Mucosa of gallbladder (tissue), 1 donor: ENCODE measurements at regions not wholly inside any gene's neighbourhood (a gene's known extent, or its start where the extent isn't known, plus 50 kb on each side); places are given as distances from the start of the nearest gene placed in this dataset.

ENCODE experiments used
- DNase-seq: peaks from one replicate; pipeline ENCODE4 v3.0.0-alpha.2; 2020; ENCODE audit warnings: low spot score
- donor health status: DM: no; HTN: no; CAD: no.

DNA sequence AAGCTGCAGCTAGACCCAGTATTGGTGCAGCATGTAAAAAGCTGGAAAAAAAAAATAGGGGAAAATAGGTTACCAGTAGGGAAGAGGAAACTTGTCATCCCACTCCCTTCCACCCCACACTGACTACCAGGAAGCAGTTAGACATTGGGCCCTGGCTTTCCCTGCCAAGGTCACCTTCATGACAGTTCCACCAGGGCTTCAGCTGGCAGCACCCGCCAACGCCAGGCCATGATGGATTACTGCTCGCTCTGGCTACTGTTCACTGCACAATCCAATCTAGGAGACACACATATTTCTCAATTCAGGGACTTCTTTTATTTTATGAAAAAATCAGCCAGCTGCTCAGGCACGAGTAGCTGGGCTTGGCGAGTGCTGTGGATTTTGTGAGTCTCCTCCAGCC, 127.7 kb downstream of the DMRTA2 start:
- DNase-seq, result no peak

DNA sequence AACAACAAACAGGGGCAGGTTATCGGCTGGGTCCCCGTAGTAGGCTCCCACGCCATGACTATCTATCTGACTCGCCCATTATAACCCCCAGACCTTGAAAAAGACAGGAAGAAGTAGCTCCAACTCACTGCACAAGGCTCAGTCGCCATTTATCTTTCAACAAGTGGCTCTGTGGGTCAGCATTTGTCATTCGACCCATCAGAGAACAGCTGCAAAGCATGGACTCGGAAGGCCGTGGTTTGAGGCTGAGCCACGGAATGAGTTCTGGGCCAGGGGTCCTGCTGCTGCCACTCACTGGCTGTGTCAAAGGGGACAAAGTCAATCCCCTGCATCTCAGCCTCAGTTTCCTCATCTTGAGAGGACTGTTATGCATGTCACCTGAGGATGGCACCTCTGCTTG, 131.0 kb downstream of the DMRTA2 start:
- no peak for DNase-seq

- DNase-seq, result no peak
Observed at GRCh38 chr1:50289495-50289894, 133.7 kb downstream of the DMRTA2 start.

- no peak for DNase-seq
Observed at GRCh38 chr1:50285994-50286393, 137.2 kb downstream of the DMRTA2 start.

DNA sequence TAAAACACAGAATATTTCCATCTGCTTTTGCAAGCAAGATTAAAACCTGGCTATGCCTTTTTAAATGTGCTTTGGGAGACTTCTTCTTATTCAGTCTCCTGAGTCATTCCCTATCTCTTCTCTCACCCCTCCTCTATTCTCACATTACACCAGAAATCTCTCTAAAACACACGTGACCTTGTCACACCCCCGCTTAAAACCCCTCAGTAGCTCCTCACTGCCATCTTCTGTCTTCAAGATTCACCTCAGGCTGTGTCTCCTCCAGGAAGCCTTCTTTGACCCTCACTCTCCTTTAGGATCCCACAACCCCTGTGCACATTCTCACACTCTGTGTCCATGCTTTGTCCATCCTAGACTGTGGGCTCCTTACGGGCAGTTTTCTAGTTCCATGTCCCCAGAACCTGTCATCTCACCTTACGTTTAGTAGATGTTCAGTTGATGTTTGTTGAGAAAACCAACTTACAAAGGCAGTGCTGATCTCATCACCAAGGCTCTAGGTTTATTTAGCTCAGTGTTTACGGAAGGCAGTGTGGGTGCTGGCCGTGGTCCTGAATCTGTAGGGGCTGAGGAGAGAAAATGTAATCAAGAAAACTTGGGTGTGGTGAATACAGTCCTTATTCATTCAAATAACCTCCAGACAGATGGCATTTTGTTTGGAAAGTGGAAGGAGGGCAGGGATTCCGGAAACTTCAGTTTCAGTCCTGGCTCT, 143.5 kb downstream of the DMRTA2 start:
- no peak for DNase-seq

- DNase-seq, result no peak
Observed at GRCh38 chr1:50278961-50279360, 144.3 kb downstream of the DMRTA2 start.

- no peak for DNase-seq
Observed at GRCh38 chr1:50278410-50278809, 144.8 kb downstream of the DMRTA2 start.

DNA sequence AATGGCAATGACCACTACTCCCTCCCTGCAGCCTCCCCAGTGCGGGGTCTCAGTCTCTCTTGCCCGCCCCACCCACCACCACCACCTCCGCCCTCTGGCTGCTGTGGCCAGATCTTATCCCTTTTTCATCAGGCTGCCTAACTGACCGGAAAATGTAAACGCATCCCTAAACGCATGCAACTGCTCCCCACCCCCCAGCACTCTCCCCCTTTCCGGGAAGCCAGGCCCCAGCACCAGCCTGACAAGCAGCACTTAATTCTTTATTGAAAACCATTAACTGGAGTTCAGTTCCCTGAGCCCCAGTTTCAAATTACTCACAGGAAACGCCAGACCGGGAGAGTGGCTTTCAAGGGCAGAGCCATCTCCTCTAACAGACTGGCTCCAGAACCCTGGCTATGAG, 147.7 kb downstream of the DMRTA2 start:
- DNase-seq, result no peak

- no peak for DNase-seq
Observed at GRCh38 chr1:50272912-50273311, 150.3 kb downstream of the DMRTA2 start.

DNA sequence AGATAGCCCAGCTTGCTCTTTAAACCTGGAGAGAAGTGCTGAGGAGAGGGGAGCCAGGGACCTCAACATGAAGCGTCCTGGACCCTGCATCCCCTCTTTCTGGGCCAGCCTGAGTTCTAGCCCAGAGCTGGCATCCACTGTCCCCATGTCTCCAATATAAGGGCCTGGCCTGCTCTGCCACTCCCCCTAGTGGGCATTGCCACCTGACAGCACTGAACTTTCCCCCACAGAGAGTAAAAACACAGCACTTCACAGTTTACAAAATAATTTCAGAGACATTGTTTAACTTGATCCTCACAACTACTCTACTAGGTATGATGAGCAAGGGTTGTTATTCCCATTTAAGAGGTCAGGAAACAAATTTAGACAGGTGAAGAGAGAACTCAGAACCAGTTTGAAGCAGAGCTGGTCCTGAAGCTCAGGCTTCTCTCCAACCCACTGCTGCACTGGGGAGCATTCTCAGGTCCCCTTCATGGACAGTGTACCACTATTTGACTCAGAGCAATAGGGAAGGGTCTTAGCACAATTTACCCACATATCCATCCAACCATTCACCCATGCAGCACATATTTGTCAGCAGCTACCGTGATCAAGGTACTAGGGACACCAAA, 151.2 kb downstream of the DMRTA2 start:
- peak; percentile 16 for DNase-seq

- no peak for DNase-seq
Observed at GRCh38 chr1:50271337-50271736, 151.9 kb downstream of the DMRTA2 start.

DNA sequence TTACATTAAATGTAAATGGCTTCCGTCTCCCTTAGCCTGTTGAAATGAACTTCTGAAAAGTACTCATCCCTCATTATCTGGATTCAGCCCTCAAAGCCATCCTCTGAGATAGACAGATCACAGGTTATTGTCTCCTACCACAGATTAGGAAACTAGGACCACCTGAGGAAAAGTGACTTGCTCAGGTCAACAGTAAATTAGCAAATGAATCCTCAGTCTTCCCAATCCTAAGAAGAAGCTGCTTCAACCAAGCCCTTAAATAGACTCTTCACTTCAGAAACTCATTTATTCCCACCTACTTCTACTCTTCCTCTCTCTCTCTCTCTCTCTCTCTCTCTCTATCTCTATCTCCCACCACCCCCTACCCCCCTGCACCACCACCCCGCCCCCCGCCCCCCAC, 152.3 kb downstream of the DMRTA2 start:
- DNase-seq, result no peak

- peak; percentile 14 for DNase-seq
Observed at GRCh38 chr1:50268049-50268448, 155.2 kb downstream of the DMRTA2 start.

DNA sequence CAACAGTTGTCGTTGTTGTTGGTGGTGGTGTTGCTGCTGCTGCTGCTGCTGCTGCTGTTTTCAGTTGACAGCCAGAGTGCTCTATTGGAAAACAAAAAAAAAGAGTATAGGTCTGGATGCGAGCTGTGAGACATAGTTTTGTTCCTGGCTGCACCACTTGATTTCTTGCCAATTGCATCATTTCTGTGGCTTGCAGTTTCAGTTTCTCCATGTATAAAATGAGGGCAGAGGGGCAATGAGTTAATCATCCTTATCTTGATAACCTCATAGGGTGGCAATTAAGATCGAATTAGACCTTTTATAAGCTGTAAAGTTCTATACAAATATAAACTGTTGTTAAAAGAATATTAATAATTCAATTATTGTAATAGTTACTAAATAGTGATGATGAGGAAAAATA, 156.7 kb downstream of the DMRTA2 start:
- DNase-seq, result no peak

- no peak for DNase-seq
Observed at GRCh38 chr1:50265790-50266314, 157.1 kb downstream of the ELAVL4 start.

DNA sequence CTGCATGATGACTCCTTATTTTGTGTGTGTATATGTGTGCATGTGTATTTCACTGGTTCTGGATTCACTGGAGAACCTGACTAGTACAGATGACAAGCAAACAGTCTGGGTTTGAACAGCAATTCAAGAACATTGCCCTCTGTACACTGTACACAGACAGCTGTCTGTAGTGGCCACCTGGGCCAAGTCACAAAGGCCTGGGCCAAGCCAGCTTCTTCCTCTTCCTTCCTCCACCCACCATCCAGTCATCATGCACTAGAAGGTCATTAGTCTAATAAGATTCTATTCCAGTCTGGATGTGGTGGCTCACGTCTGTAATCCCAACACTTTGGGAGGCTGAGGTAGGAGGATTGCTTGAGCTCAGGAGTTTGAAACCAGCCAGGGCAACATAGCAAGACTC, 155.9 kb downstream of the ELAVL4 start:
- no peak for DNase-seq

GRCh38 chr1:50262436-50262835, 153.7 kb downstream of the ELAVL4 start:
- DNase-seq, result no peak

- no peak for DNase-seq
Observed at GRCh38 chr1:50261951-50262350, 153.2 kb downstream of the ELAVL4 start.

DNA sequence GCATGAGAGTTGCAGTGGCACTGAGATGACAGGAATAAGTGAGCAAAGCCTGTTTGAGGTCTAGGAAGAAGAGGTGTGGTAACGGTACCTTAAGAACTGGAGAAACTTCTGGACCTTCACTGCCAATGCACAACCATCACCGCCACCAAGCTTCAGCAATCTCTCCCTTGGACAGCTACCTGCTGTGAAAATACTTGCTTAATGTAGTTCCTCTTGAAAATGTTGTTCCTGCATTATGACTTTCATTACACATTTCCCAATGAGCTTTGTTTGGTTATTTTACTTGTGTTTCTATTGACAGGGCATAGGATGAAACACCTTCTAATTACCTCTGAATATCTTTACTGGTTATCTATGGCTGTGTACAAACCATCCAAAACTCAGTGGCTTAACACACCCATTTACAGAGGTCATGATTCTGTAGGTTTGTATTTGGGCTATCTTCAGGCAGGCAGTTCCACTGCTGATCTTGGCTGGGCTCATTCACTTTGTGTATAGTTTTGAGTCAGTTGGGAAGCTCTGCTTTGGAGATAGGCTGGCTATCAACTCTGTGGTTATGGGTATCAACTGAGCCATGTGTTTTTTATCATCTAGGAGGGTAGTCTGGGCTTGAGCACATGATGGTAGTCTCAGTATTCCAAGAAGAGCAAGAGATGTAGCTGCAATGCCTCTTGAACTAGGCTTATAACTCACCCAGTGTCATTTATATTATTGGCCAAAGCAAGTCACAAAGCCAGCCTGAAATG, 149.4 kb downstream of the ELAVL4 start:
- no peak for DNase-seq

GRCh38 chr1:50257029-50257428, 148.3 kb downstream of the ELAVL4 start:
- no peak for DNase-seq
